PC-3 (cell line): ENCODE measurements at regions not wholly inside any gene's neighbourhood (a gene's known extent, or its start where the extent isn't known, plus 50 kb on each side); places are given as distances from the start of the nearest gene placed in this dataset.

Experiments used
- EZH2phosphoT487 ChIP-seq: fragments of 300-600 bp; sonication (generic); IDR thresholded peaks from 2 replicates; pipeline ENCODE4 v1.6.1; 2018; ENCODE audit warnings: mild to moderate bottlenecking, antibody characterized with exemption, low read length, borderline replicate concordance
- TF ChIP-seq, protein P1 (sequence below): fragments of 300-600 bp; sonication (generic); conservative IDR thresholded peaks from 2 replicates; pipeline ENCODE4 v1.5.1; 2017; ENCODE audit warnings: antibody characterized with exemption, low read depth, mild to moderate bottlenecking, low read length

DNA sequence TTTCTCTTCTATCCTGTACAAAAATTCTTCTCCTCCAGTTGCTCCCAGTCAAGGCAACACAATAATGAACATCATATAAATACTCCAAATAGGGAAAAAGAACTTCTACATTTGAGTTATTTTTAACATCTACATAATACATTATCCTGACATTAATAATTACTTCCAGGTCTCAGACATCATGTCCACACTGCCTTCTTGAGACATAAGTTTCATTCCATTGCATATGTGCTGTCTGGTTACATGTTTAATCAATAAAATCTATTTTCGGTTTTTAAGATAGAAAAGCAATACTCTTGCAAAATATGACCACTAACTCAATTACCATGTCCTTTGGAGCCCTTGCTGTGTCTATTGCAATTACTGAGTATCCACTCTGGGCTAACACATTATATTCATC, 881.9 kb downstream of the GALC start:
- TF ChIP-seq, protein P1, sequence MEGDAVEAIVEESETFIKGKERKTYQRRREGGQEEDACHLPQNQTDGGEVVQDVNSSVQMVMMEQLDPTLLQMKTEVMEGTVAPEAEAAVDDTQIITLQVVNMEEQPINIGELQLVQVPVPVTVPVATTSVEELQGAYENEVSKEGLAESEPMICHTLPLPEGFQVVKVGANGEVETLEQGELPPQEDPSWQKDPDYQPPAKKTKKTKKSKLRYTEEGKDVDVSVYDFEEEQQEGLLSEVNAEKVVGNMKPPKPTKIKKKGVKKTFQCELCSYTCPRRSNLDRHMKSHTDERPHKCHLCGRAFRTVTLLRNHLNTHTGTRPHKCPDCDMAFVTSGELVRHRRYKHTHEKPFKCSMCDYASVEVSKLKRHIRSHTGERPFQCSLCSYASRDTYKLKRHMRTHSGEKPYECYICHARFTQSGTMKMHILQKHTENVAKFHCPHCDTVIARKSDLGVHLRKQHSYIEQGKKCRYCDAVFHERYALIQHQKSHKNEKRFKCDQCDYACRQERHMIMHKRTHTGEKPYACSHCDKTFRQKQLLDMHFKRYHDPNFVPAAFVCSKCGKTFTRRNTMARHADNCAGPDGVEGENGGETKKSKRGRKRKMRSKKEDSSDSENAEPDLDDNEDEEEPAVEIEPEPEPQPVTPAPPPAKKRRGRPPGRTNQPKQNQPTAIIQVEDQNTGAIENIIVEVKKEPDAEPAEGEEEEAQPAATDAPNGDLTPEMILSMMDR: no peak
- TF ChIP-seq EZH2phosphoT487: no peak
